SU-DHL-6 (cell line): ENCODE measurements at regions not wholly inside any gene's neighbourhood (a gene's known extent, or its start where the extent isn't known, plus 50 kb on each side); places are given as distances from the start of the nearest gene placed in this dataset.

Experiments
- H2AFZ ChIP-seq: fragments of 200-600 bp; sonication (generic); 2 replicates; pipeline ENCODE4 v1.6.1; 2014; ENCODE audit warnings: low read depth, mild to moderate bottlenecking, moderate library complexity, mixed read lengths, antibody characterized with exemption, low read length; ENCODE audit not compliant: severe bottlenecking
- H3F3A ChIP-seq: fragments of 200-600 bp; shearing (Covaris generic); 2 replicates; pipeline ENCODE4 v1.6.0; 2016; ENCODE audit warnings: antibody characterized with exemption, mild to moderate bottlenecking; ENCODE audit not compliant: insufficient read depth
- H3K27ac ChIP-seq: fragments of 200-600 bp; sonication (generic); 2 replicates; pipeline ENCODE4 v1.5.1; 2016; ENCODE audit warnings: low read depth, mild to moderate bottlenecking, low read length, moderate library complexity, mixed read lengths
- H3K27me3 ChIP-seq: fragments of 200-600 bp; sonication (generic), shearing (Covaris generic); 2 replicates; pipeline ENCODE4 v1.6.0; 2014; ENCODE audit warnings: mild to moderate bottlenecking, low read length
- H3K36me3 ChIP-seq: fragments of 200-600 bp; sonication (generic); 2 replicates; pipeline ENCODE4 v1.6.1; 2014; ENCODE audit warnings: mild to moderate bottlenecking, low read length, mixed read lengths
- H3K4me2 ChIP-seq: fragments of 300-600, 200-600 bp; shearing (Covaris generic), sonication (generic); 2 replicates; pipeline ENCODE4 v1.6.0; 2014; ENCODE audit warnings: low read length, low read depth, mild to moderate bottlenecking; ENCODE audit not compliant: poor library complexity, severe bottlenecking
- H3K4me3 ChIP-seq: fragments of 200-600 bp; sonication (generic); 2 replicates; pipeline ENCODE4 v1.5.1; 2014; ENCODE audit warnings: antibody characterized with exemption, low read length, mild to moderate bottlenecking, mixed read lengths; ENCODE audit not compliant: insufficient read depth, poor library complexity, severe bottlenecking
- H3K79me2 ChIP-seq: fragments of 200-600 bp; sonication (generic); 2 replicates; pipeline ENCODE4 v1.6.1; 2014; ENCODE audit warnings: mild to moderate bottlenecking, low read length, moderate library complexity; ENCODE audit not compliant: insufficient read depth
- H3K9ac ChIP-seq: fragments of 200-600 bp; sonication (generic); 2 replicates; pipeline ENCODE4 v1.7.0; 2014; ENCODE audit warnings: mild to moderate bottlenecking, low read length
- H3K9me2 ChIP-seq: fragments of 200-600 bp; sonication (generic); replicated peaks from 2 replicates; pipeline ENCODE4 v1.6.1; 2014; ENCODE audit warnings: low read length; ENCODE audit not compliant: insufficient read depth
- H3K9me3 ChIP-seq: fragments of 200-600 bp; sonication (generic); 2 replicates; pipeline ENCODE4 v1.6.1; 2014; ENCODE audit warnings: low read length, mixed read lengths; ENCODE audit not compliant: insufficient read depth
- H4K20me1 ChIP-seq: fragments of 200-600 bp; sonication (generic); 2 replicates; pipeline ENCODE4 v1.6.1; 2014; ENCODE audit warnings: low read depth, mild to moderate bottlenecking, antibody characterized with exemption, low read length, moderate library complexity, mixed read lengths
- CTCF ChIP-seq: fragments of 200-600 bp; sonication (generic); IDR thresholded peaks from one replicate; pipeline ENCODE4 v1.5.1; 2017; ENCODE audit warnings: antibody characterized with exemption, mild to moderate bottlenecking, low read length, moderate library complexity; ENCODE audit not compliant: insufficient read depth, poor library complexity, severe bottlenecking
- EZH2phosphoT487 ChIP-seq: fragments of 200-600 bp; sonication (generic), shearing (Covaris generic); conservative IDR thresholded peaks from 2 replicates; pipeline ENCODE4 v1.6.1; 2018; ENCODE audit warnings: mild to moderate bottlenecking, antibody characterized with exemption, low read length, moderate library complexity, mixed read lengths

- Histone ChIP-seq H3K9me2 (no peaks in the 10 kb centered on the region), H3K4me2 (no peak overlapping the region), H3K27ac (no peak overlapping the region), H3K79me2 (no peaks in the 10 kb centered on the region), H3K4me3 (no peak overlapping the region), H3K9me3 (no peaks in the 10 kb centered on the region), H2AFZ (no peak overlapping the region), H3K27me3 (no peaks in the 10 kb centered on the region), H3K36me3 (no peaks in the 10 kb centered on the region), H3F3A (no peaks in the 10 kb centered on the region), H3K9ac (no peak overlapping the region), H4K20me1 (no peaks in the 10 kb centered on the region; the same call in 1 of the 2 replicates)
- no peak for TF ChIP-seq CTCF
- no peak for TF ChIP-seq EZH2phosphoT487
These were observed 283.4 kb downstream of the CRPPA start for GRCh38 chr7:16137944-16138343.

- Histone ChIP-seq H3K4me2 (no peak overlapping the region), H4K20me1 (no peaks in the 10 kb centered on the region; the same call in 1 of the 2 replicates), H3K27ac (no peak overlapping the region), H3K9ac (no peak overlapping the region), H3K9me3 (no peaks in the 10 kb centered on the region), H3K27me3 (no peaks in the 10 kb centered on the region), H3K79me2 (no peaks in the 10 kb centered on the region), H3F3A (no peaks in the 10 kb centered on the region), H3K36me3 (no peaks in the 10 kb centered on the region), H3K4me3 (no peak overlapping the region), H2AFZ (no peak overlapping the region), H3K9me2 (no peaks in the 10 kb centered on the region)
- TF ChIP-seq EZH2phosphoT487 (no peak), CTCF (no peak)
These were observed 284.4 kb downstream of the CRPPA start for GRCh38 chr7:16136896-16137295.

- Histone ChIP-seq H2AFZ (no peak overlapping the region), H3F3A (no peaks in the 10 kb centered on the region), H4K20me1 (no peaks in the 10 kb centered on the region; the same call in 1 of the 2 replicates), H3K79me2 (no peaks in the 10 kb centered on the region), H3K27me3 (no peaks in the 10 kb centered on the region), H3K4me3 (no peak overlapping the region), H3K9ac (no peak overlapping the region), H3K36me3 (no peaks in the 10 kb centered on the region), H3K9me2 (no peaks in the 10 kb centered on the region), H3K27ac (no peak overlapping the region), H3K4me2 (no peak overlapping the region), H3K9me3 (no peaks in the 10 kb centered on the region)
- no peak for TF ChIP-seq CTCF
- no peak for TF ChIP-seq EZH2phosphoT487
These were observed 285.7 kb downstream of the CRPPA start for GRCh38 chr7:16135658-16136057.
